ENCODE measurements at regions not wholly inside any gene's neighbourhood (a gene's known extent, or its start where the extent isn't known, plus 50 kb on each side); places are given as distances from the start of the nearest gene placed in this dataset.
A peak's percentile ranks its signal among the peaks of the same experiment; 100 is the strongest.
"Not testable (repeated sequence)": the region's sequence is repeated elsewhere in the genome, so short reads cannot be mapped to it uniquely, and the experiment has no call there.

DNA sequence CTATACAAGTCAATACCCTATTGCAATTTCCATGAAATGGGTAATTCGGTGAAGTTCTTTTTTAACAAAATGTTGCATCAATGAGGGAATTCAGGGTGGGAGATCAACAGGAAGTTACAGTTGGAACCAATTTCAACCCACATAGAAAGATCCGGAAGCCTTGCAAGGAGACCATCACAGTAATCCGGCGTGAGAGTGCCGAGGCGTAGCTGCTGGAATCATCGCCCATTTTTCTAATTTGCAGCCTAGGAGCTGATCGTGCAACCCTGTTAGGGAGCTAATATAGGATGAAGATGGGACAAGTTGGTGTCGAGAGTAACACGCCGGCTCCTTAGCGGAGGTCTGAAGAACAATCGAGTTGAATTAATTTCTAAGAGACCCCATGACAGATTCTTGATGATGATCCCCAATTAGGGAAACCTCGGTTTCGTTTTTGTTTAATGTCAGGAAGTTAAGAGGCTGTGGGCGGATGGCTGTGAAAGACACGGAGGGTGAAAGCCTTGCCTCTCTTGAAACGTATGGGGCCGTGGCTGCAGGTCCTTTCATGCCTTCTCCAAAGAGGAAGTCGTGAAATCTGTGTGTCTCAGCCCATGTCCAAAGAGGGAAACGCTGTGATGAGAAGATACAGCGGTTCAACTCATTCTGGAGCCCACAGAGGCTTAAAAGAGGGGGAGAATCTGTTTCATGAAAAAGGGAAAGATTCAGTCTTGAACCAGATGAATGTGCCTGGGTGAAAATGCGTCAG is 51.2 kb upstream of the CARD11 start:
- DNase-seq (ENCODE audit: low read depth), result peak; percentile 15

- no peak for DNase-seq (ENCODE audit: low read depth)
Measured at GRCh38 chr7:3097734-3098133, 54.1 kb upstream of the CARD11 start.

DNA sequence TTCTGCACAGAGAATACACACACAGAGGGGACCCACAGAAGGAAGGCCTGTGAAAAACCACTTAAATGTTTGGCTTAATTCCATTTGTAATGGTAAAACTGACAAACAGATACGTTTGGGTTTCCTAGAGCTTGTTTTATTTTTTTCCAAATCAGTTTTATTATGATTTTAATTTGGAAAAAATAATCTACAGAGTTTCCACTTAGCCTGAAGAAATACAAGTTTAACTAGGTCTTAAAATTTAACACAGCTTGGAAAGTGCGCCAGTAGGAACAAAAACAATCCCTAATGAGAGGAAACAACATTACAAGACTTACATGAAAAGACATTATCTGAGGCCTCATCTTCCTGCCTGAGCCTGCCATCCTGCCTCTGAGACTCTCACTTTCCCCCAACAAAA is 58.5 kb upstream of the CARD11 start:
- DNase-seq (ENCODE audit: low read depth), result no peak

GRCh38 chr7:3103614-3104398 is 60.1 kb upstream of the CARD11 start:
- no peak for DNase-seq (ENCODE audit: low read depth)

GRCh38 chr7:3105856-3106255 is 62.2 kb upstream of the CARD11 start:
- no peak for DNase-seq (ENCODE audit: low read depth)

- DNase-seq (ENCODE audit: low read depth), result no peak
Measured at GRCh38 chr7:3106361-3106826, 62.7 kb upstream of the CARD11 start.

DNA sequence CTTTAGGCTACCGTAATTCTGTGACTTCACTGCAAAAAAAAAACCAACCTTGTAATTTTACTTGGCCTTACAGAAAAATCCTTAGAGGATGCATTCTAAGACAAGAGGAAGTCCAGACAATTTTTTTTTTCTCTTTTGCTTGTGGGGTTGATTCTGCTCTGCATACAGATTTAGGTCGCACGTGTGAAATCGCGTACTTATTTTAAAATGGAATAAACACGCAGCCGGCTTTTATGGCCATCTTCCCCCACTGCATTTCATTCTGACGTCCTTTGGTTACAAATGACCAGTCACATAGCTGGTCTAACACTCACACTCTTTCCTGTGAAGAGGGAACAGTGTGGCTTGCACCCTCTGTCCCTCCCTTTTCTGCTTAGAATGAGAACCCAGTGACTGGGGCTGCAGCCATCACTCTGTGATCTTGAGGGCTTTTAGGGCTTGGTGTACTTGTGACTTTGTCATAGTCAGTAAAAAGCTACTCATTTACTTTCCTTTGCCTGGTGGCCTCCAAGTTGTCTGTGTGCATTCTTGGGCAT is 63.6 kb upstream of the CARD11 start:
- DNase-seq (ENCODE audit: low read depth), result no peak

GRCh38 chr7:3107889-3108570 is 64.4 kb upstream of the CARD11 start:
- no peak for DNase-seq (ENCODE audit: low read depth)

DNA sequence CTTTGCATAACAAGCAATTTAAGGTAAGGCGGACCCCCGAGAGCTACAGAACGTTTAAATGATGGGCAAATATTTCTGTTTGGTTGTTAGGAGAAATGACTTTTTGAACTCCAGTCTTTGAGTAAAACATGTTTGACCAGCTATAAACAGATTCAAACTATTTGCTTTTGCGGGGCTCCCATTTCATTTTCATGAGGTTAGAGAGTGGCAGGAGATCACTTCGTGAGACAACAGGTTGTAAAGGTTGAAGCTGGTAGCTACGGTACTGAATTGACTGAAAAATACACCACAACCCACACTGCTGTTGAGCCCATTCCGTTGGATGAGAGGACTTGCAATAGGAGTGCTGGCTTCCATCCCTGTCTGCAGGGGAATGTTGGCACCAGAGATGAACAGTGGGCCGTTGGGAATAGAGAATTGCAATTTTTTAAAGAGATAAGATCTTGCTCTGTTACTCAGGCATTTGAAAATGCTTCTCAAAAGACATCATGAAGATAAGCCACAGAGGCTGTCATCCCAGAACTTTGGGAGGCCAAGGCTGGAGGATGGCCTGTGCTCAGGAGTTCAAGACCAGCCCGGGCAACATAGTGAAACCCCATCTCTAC is 65.7 kb upstream of the CARD11 start:
- DNase-seq (ENCODE audit: low read depth), result no peak

DNA sequence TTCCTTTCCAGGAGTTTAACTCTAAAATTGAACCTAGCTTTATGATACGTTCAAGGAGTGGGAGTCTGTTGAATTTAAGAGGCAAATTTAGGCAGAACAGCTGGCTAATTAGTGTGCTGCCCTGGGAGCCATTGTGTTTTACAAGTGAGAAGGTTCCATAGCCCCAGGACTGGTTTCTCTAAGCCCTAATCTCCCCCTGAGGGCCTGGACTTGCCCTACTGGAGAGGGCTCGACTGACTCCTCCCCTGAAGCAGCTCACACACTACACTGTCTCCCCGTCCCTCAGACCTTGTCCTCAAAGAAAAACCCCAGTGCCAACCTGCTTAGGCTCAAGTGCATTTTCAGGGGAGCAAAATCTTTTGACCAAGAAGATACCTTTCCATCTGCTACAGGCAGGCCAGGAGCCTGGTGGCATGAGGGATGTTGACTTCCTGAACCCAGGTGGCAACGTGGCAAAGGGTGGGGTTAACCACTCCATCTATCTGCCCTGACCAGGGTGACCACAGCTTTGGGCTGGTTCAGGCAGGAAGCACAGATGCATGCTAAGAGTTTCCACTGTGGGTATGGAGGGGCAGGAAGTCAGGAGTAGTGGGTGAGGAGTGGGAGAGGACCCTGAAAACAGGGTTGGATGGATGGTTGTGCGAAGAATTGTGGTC is 68.9 kb upstream of the CARD11 start:
- no peak for DNase-seq (ENCODE audit: low read depth)

DNA sequence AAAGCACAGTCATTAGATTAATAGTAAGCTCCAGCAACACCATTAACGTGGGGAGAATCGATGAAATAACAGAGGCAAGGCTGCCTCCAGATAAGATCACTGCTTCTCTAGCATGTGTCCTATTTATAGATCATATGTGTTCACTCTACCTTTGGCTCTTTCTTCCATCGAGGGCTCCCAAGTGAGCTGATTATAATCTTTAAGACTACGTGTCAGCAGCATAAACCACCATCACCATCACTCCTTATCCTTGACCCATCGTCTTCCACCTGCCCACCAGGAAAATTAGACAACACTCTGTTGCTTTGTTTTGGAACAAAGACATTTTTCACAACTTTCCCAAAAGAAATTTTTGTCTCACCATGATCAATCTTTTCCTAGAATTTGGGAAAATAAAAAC is 71.2 kb upstream of the CARD11 start:
- DNase-seq (ENCODE audit: low read depth), result no peak

GRCh38 chr7:3117081-3117480 is 73.4 kb upstream of the CARD11 start:
- no peak for DNase-seq (ENCODE audit: low read depth)

DNA sequence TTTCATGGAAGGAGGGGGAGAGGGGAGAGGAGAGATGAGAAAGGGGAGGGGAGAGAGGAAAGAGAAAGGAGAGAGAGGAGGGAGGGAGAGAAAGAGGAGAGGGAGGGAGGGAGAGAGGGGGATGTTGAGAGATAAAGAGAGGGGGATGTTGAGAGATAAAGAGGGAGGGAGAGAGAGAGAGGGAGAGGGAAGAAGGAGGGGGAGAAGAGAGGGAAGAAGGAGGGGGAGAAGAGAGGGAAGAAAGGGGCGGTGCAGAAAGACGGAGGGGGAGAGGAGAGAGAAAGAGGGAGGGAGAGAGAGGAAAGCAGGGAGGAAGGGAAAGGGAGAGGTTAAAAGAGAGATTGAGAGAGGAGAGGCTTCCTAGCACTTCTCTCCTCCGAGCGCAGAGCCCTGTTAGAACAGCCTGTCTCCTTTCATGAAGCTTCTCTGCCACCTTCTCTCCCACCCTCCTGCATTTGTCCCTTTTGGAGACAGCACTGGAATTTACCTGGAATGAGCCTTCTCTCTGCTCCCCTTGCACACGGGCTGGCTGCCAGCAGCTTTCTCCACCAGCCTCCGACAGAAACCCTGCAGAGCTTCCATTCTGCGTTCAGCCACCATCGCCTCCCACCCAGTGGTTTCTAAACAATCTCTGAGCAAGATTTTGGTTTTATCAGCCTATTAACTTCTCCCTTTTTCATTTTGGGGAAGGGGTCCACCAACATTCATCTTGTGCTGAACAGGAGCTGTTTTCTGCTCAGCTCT is 74.0 kb upstream of the CARD11 start:
- no peak for DNase-seq (ENCODE audit: low read depth)

DNA sequence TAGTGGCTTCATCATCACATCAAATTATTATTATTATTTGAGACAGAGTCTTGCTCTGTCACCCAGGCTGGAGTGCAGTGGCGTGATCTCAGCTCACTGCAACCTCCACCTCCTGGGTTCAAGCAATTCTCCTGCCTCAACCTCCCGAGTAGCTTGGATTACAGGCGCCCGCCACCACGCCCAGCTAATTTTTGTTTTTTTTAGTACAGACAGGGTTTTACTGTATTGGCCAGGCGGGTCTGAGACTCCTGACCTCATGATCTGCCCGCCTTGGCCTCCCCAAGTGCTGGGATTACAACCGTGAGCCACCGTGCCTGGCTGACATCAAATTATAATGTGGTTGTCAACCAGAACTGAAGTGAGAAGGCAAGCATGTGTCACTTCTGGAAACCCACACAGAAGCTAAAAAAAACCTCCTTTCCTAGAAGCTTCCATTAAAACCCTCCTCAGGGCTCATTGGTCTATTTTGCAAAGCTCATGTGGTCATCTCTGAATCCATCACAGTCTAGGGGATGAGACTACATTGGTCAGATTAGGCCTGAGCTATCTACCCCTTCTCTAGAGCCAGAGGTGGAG is 75.8 kb upstream of the CARD11 start:
- not testable (repeated sequence) for DNase-seq (ENCODE audit: low read depth)

GRCh38 chr7:3119963-3120362 is 76.3 kb upstream of the CARD11 start:
- no peak for DNase-seq (ENCODE audit: low read depth)

- no peak for DNase-seq (ENCODE audit: low read depth)
Measured at GRCh38 chr7:3120513-3120912, 76.8 kb upstream of the CARD11 start.

GRCh38 chr7:3128857-3129490 is 85.3 kb upstream of the CARD11 start:
- no peak for DNase-seq (ENCODE audit: low read depth)

GRCh38 chr7:3133811-3134385 is 90.2 kb upstream of the CARD11 start:
- no peak for DNase-seq (ENCODE audit: low read depth)

- no peak for DNase-seq (ENCODE audit: low read depth)
Measured at GRCh38 chr7:3134745-3135144, 91.1 kb upstream of the CARD11 start.

- no peak for DNase-seq (ENCODE audit: low read depth)
Measured at GRCh38 chr7:3135626-3136025, 92.0 kb upstream of the CARD11 start.

Measured in activated T-helper 9 cell treated with anti-CD3 and anti-CD28 coated beads, Interleukin-2, amount 50 U/mL, for 16 hours (primary cell).